Chondrocyte (in vitro differentiated cells): ENCODE measurements at regions not wholly inside any gene's neighbourhood (a gene's known extent, or its start where the extent isn't known, plus 50 kb on each side); places are given as distances from the start of the nearest gene placed in this dataset.

ENCODE experiments used
- DNase-seq: peaks from one replicate; pipeline ENCODE4 v3.0.0; 2021; ENCODE audit warnings: mixed read lengths, low spot score
- H3K27ac Mint-ChIP-seq: one replicate; pipeline ENCODE4 v1.8.0; 2021; ENCODE audit warnings: mild to moderate bottlenecking, moderate library complexity, mixed read lengths; ENCODE audit not compliant: unreplicated experiment
- H3K27me3 Mint-ChIP-seq: 2 replicates; pipeline ENCODE4 v1.8.0; 2021; ENCODE audit warnings: low read depth, mixed read lengths
- H3K36me3 Mint-ChIP-seq: 2 replicates; pipeline ENCODE4 v1.8.0; 2021; ENCODE audit warnings: low read depth, mixed read lengths
- H3K4me1 Mint-ChIP-seq: 2 replicates; pipeline ENCODE4 v1.8.0; 2021; ENCODE audit warnings: low read depth, mild to moderate bottlenecking, mixed read lengths
- H3K4me3 Mint-ChIP-seq: one replicate; pipeline ENCODE4 v1.8.0; 2021; ENCODE audit warnings: mild to moderate bottlenecking, moderate library complexity, mixed read lengths; ENCODE audit not compliant: unreplicated experiment
- H3K9me3 Mint-ChIP-seq: 2 replicates; pipeline ENCODE4 v1.8.0; 2021; ENCODE audit warnings: low read depth, mixed read lengths
- TF ChIP-seq, protein P1 (sequence below): fragments of 200-600 bp; sonication (generic); IDR thresholded peaks from 2 replicates; pipeline ENCODE4 v1.5.0; 2021; ENCODE audit warnings: antibody characterized with exemption, mild to moderate bottlenecking, moderate library complexity

DNA sequence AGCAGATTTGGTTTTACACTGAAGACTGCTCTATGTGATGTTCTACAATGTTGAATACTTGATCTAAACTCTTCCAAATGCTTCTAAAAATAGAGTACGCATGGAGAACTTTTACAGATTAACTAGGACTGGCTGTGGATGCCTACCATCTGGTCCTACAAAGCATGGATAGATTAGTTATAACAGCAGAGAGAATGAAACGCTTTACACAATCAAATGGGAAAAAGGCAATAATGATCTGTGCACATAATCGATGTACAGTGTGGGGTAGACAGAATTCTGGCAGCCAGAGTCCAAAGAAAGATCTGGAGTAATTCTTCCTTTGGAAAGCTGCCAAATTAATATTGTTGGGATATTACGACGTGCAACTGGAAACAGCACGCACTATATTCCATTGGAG, 1885.5 kb upstream of the PRR20A start:
- no peaks in the 10 kb centered on the region for H3K36me3 Mint-ChIP-seq
- H3K9me3 Mint-ChIP-seq = no peaks in the 10 kb centered on the region
- no peak overlapping the region for H3K27ac Mint-ChIP-seq
- DNase-seq = no peak
- TF ChIP-seq, protein P1, sequence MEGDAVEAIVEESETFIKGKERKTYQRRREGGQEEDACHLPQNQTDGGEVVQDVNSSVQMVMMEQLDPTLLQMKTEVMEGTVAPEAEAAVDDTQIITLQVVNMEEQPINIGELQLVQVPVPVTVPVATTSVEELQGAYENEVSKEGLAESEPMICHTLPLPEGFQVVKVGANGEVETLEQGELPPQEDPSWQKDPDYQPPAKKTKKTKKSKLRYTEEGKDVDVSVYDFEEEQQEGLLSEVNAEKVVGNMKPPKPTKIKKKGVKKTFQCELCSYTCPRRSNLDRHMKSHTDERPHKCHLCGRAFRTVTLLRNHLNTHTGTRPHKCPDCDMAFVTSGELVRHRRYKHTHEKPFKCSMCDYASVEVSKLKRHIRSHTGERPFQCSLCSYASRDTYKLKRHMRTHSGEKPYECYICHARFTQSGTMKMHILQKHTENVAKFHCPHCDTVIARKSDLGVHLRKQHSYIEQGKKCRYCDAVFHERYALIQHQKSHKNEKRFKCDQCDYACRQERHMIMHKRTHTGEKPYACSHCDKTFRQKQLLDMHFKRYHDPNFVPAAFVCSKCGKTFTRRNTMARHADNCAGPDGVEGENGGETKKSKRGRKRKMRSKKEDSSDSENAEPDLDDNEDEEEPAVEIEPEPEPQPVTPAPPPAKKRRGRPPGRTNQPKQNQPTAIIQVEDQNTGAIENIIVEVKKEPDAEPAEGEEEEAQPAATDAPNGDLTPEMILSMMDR = no peak
- no peaks in the 10 kb centered on the region for H3K27me3 Mint-ChIP-seq
- H3K4me3 Mint-ChIP-seq = no peak overlapping the region
- H3K4me1 Mint-ChIP-seq = no peaks in the 10 kb centered on the region

DNA sequence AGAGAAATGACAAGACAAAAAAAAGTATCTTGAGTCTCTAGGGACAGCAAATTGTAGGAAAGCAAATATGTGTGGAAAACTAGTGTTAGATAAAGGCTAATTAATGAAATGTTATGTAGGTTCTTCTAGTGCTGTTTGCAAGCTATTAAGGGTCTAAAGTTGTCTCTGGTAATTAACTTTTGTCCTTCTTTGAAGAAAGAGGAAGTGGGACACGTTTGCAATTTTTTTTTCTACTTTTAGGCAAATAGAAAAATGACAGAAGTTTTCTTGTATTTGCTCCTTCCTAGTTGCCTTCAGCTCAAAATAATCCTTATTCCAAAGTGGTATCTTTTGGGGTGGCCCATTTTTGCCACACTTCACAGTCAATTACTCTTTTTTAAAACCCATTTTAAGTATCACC, 1877.7 kb upstream of the PRR20A start:
- Mint-ChIP-seq H3K27ac (no peak overlapping the region), H3K9me3 (no peaks in the 10 kb centered on the region), H3K27me3 (peaks cover 3% of the 10 kb centered on the region), H3K36me3 (no peaks in the 10 kb centered on the region), H3K4me1 (no peaks in the 10 kb centered on the region), H3K4me3 (no peak overlapping the region)
- TF ChIP-seq, protein P1 = no peak
- no peak for DNase-seq

DNA sequence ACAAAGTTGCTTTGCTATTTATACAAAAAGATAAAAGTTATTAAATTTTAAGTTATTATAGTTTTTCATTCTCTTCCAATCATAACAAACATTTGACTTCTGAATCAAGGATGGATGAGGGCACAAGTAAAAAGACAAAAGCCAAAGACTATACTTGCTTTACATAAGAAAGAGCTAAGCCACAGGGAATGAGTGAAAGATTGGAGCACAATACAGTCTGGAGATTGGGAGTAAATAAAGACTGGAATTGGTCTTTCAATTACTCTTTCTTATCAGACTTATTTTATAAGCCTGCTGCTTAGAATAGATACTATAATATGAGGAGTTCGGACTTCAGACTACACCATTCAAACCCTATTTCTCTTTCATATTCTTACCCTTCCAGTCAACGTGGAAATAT, 1874.1 kb upstream of the PRR20A start:
- TF ChIP-seq, protein P1 = no peak
- Mint-ChIP-seq H3K27ac (no peak overlapping the region), H3K9me3 (no peaks in the 10 kb centered on the region), H3K4me3 (no peak overlapping the region), H3K27me3 (peaks cover 3% of the 10 kb centered on the region), H3K4me1 (no peaks in the 10 kb centered on the region), H3K36me3 (no peaks in the 10 kb centered on the region)
- DNase-seq = no peak

DNA sequence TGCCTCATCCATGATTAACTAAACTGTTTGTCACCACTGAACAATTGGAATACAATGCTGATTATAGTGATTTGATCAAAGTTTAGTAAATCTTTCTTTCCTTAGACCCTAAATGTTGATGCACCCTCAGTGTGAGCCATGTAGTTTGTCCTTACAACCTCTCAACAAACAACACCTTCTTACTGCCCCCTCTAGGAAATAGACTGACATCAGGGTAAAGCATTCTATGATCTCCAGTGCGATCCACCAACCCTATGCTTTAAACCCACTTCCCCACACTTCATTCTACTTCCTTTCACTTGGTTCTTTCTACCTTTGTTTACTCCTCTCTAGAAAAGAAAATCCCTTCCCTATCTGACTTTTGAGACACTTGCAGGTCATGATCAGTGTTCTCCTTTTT, 1842.5 kb upstream of the PRR20A start:
- H3K27ac Mint-ChIP-seq = no peak overlapping the region

DNA sequence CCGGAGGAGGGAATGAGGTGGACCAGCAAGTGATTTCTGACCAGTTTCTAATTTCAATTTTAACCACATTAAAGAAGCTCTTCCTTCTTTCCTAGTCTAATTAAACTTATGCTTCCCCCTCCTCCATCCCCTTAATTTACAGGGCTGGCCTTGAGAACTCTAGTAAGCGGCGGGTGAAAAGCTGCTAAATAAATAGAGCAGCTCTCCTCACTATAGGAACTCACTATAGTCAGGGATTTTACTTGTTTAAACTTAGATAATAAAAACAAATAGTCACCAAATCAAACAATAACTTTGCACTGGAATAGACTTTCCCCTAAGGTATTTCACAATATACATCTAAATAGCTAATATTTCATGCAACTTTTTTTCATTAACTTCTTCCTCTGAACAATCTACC, 1838.2 kb upstream of the PRR20A start:
- no peaks in the 10 kb centered on the region for H3K9me3 Mint-ChIP-seq
- DNase-seq = no peak
- no peak overlapping the region for H3K27ac Mint-ChIP-seq
- H3K36me3 Mint-ChIP-seq = no peaks in the 10 kb centered on the region
- TF ChIP-seq, protein P1 = no peak
- H3K4me3 Mint-ChIP-seq = no peak overlapping the region
- no peaks in the 10 kb centered on the region for H3K4me1 Mint-ChIP-seq
- peaks cover 3% of the 10 kb centered on the region for H3K27me3 Mint-ChIP-seq

More for the DNA sequence above, 1842.5 kb upstream of the PRR20A start:
- Mint-ChIP-seq H3K4me1 (no peaks in the 10 kb centered on the region), H3K27me3 (peaks cover 5% of the 10 kb centered on the region), H3K36me3 (no peaks in the 10 kb centered on the region), H3K9me3 (peaks cover 9% of the 10 kb centered on the region), H3K4me3 (no peak overlapping the region)
- DNase-seq = no peak
- TF ChIP-seq, protein P1 = no peak
